NCI-H510A treated with DMSO at 0.1 percent for 48 hours (cell line): ENCODE measurements at regions not wholly inside any gene's neighbourhood (a gene's known extent, or its start where the extent isn't known, plus 50 kb on each side); places are given as distances from the start of the nearest gene placed in this dataset.

Source experiments
- DNase-seq: peaks from one replicate; lab custom pipeline; 2025; lab: John Stamatoyannopoulos, UW

- DNase-seq = no peak
These were observed 377.7 kb downstream of the TDRD15 start for GRCh38 chr2:21501376-21502027.

GRCh38 chr2:21515903-21516302 lies 392.1 kb downstream of the TDRD15 start:
- no peak for DNase-seq

- DNase-seq = no peak
These were observed 395.6 kb downstream of the TDRD15 start for GRCh38 chr2:21519412-21519811.

- no peak for DNase-seq
These were observed 396.1 kb downstream of the TDRD15 start for GRCh38 chr2:21519821-21520220.

GRCh38 chr2:21535826-21536225 lies 412.1 kb downstream of the TDRD15 start:
- no peak for DNase-seq

GRCh38 chr2:21539685-21540084 lies 415.9 kb downstream of the TDRD15 start:
- no peak for DNase-seq

GRCh38 chr2:21543630-21544029 lies 419.9 kb downstream of the TDRD15 start:
- no peak for DNase-seq

- no peak for DNase-seq
These were observed 420.6 kb downstream of the TDRD15 start for GRCh38 chr2:21544392-21544791.

- DNase-seq = no peak
These were observed 429.2 kb downstream of the TDRD15 start for GRCh38 chr2:21552981-21553380.

GRCh38 chr2:21559351-21559750 lies 435.6 kb downstream of the TDRD15 start:
- DNase-seq = no peak

GRCh38 chr2:21561965-21562364 lies 438.2 kb downstream of the TDRD15 start:
- no peak for DNase-seq

- DNase-seq = no peak
These were observed 443.6 kb downstream of the TDRD15 start for GRCh38 chr2:21567395-21567794.

- DNase-seq = no peak
These were observed 447.9 kb downstream of the TDRD15 start for GRCh38 chr2:21571686-21572085.

- DNase-seq = no peak
These were observed 456.6 kb downstream of the TDRD15 start for GRCh38 chr2:21580391-21580790.

- DNase-seq = no peak
These were observed 462.1 kb downstream of the TDRD15 start for GRCh38 chr2:21585881-21586280.

GRCh38 chr2:21590026-21590690 lies 466.4 kb downstream of the TDRD15 start:
- DNase-seq = no peak

- no peak for DNase-seq
These were observed 468.2 kb downstream of the TDRD15 start for GRCh38 chr2:21591926-21592325.

- DNase-seq = no peak
These were observed 475.6 kb downstream of the TDRD15 start for GRCh38 chr2:21599417-21599816.

- no peak for DNase-seq
These were observed 479.0 kb downstream of the TDRD15 start for GRCh38 chr2:21602789-21603188.

- no peak for DNase-seq
These were observed 483.8 kb downstream of the TDRD15 start for GRCh38 chr2:21607572-21607971.

- DNase-seq = no peak
These were observed 486.5 kb downstream of the TDRD15 start for GRCh38 chr2:21610304-21610703.

GRCh38 chr2:21617885-21618434 lies 494.2 kb downstream of the TDRD15 start:
- no peak for DNase-seq

- no peak for DNase-seq
These were observed 497.0 kb downstream of the TDRD15 start for GRCh38 chr2:21620771-21621170.

GRCh38 chr2:21627938-21628337 lies 504.2 kb downstream of the TDRD15 start:
- no peak for DNase-seq
